Esophagus muscularis mucosa (tissue), 4 donors: ENCODE measurements at regions not wholly inside any gene's neighbourhood (a gene's known extent, or its start where the extent isn't known, plus 50 kb on each side); places are given as distances from the start of the nearest gene placed in this dataset.

ENCODE experiments used
- DNase-seq: peaks from one replicate; pipeline ENCODE4 v3.0.0-alpha.2; 2017; ENCODE audit errors: extremely low spot score
- H3K27ac ChIP-seq, 4 donors: fragments of 200-600 bp; sonication (generic); replicated peaks in 1 of 4; 1 replicate in 3 of 4; 2 replicates in 1 of 4; pipeline ENCODE4 v1.5.1; 2016 to 2019; ENCODE audit warnings: mild to moderate bottlenecking in 1 of 4
- H3K27me3 ChIP-seq, 4 donors: fragments of 200-600 bp; sonication (generic); one replicate each; pipeline versions ENCODE4 v1.5.1 to v1.6.0; 2016 to 2019
- H3K36me3 ChIP-seq, 4 donors: fragments of 200-600 bp; sonication (generic); one replicate each; pipeline ENCODE4 v1.5.1; 2016 to 2019
- H3K4me1 ChIP-seq, 4 donors: fragments of 200-600 bp; sonication (generic); one replicate each; pipeline ENCODE4 v1.5.1; 2016 to 2019
- H3K4me3 ChIP-seq, 4 donors: fragments of 200-600 bp; sonication (generic); 1 replicate in 2 of 4; 2 replicates in 2 of 4; pipeline ENCODE4 v1.5.1; 2016 to 2019; ENCODE audit warnings: mild to moderate bottlenecking in 4 of 4, moderate library complexity in 1 of 4
- H3K9me3 ChIP-seq, 4 donors: fragments of 200-600 bp; sonication (generic); 1 replicate in 3 of 4; 2 replicates in 1 of 4; pipeline ENCODE4 v1.5.1; 2016 to 2019
- CTCF ChIP-seq, 3 experiments: fragments of 200-600 bp in 2 of 3; fragments of 450-650 bp in 1 of 3; sonication (generic) in 2 of 3; IDR thresholded peaks; one replicate each; pipeline ENCODE4 v1.5.1; 2017 to 2019; ENCODE audit warnings: antibody characterized with exemption in 3 of 3, mild to moderate bottlenecking in 2 of 3, moderate library complexity in 1 of 3
- EP300 ChIP-seq: sonication (generic); formaldehyde crosslinking; IDR thresholded peaks from one replicate; pipeline ENCODE4 v1.6.1; 2017; ENCODE audit warnings: antibody characterized with exemption
- POLR2A ChIP-seq: fragments of 450-650 bp; IDR thresholded peaks from one replicate; pipeline ENCODE4 v1.6.1; 2017; ENCODE audit warnings: antibody characterized with exemption, moderate library complexity, mild to moderate bottlenecking, low read depth
- POLR2AphosphoS5 ChIP-seq, 2 donors: sonication (generic); formaldehyde crosslinking; IDR thresholded peaks; one replicate each; pipeline ENCODE4 v1.6.1; 2017; ENCODE audit warnings: antibody characterized with exemption in 2 of 2
- WGBS: methylation state at CpG from one replicate; pipeline ENCODE4 v1.1.5; 2018; 5-methylcytosine and 5-hydroxymethylcytosine counted together
- intact Hi-C: fragments of 100-400 bp; cut with DNase I; formaldehyde crosslinking; loops from one replicate; pipeline ENCODE4 v1.15.1; 2023

- peaks cover 0 to 9% (median 0%) of the 10 kb centered on the region in 4 donors for H3K9me3 ChIP-seq
- TF ChIP-seq POLR2AphosphoS5 (IDR thresholded peaks at IDR 0.05) (no peak), POLR2A (no peak), CTCF (IDR thresholded peaks at IDR 0.05) (no peak), EP300 (no peak)
- no peak overlapping the region for H3K27ac ChIP-seq
- H3K36me3 ChIP-seq = no peaks in the 10 kb centered on the region
- H3K27me3 ChIP-seq = no peaks in the 10 kb centered on the region
- DNase-seq = no peak
- intact Hi-C loops = no loop called here
- no peak overlapping the region for H3K4me3 ChIP-seq
- WGBS = 62% methylated on average over 2 of the region's 2 CpGs
- H3K4me1 ChIP-seq = peaks cover 0 to 7% (median 5%) of the 10 kb centered on the region in 4 donors
Observed at GRCh38 chr3:20914310-20914709, 728.3 kb upstream of the SGO1 start.

- intact Hi-C loops = no loop called here
- 88% methylated on average over 2 of the region's 2 CpGs for WGBS
Observed at GRCh38 chr3:20912406-20912805, 726.4 kb upstream of the SGO1 start.

GRCh38 chr3:20909511-20909910 lies 723.5 kb upstream of the SGO1 start:
- Histone ChIP-seq H3K27me3 (no peaks in the 10 kb centered on the region), H3K27ac (peak overlapping the region in 1 of 4 donors; percentile 5), H3K4me3 (no peak overlapping the region), H3K4me1 (peaks cover 0 to 23% (median 13%) of the 10 kb centered on the region in 4 donors), H3K36me3 (no peaks in the 10 kb centered on the region), H3K9me3 (no peaks in the 10 kb centered on the region)
- WGBS = 84% methylated on average over 3 of the region's 3 CpGs
- TF ChIP-seq POLR2A = no peak
- no peak for TF ChIP-seq CTCF (IDR thresholded peaks at IDR 0.05)
- TF ChIP-seq EP300 = no peak
- TF ChIP-seq POLR2AphosphoS5 (IDR thresholded peaks at IDR 0.05) = no peak
- no peak for DNase-seq
- intact Hi-C loops = no loop called here

More at GRCh38 chr3:20912406-20912805, 726.4 kb upstream of the SGO1 start:
- TF ChIP-seq CTCF (IDR thresholded peaks at IDR 0.05) = no peak
- TF ChIP-seq POLR2A = no peak
- TF ChIP-seq POLR2AphosphoS5 (IDR thresholded peaks at IDR 0.05) = no peak
- TF ChIP-seq EP300 = no peak
- Histone ChIP-seq H3K27me3 (no peaks in the 10 kb centered on the region), H3K36me3 (no peaks in the 10 kb centered on the region), H3K9me3 (no peaks in the 10 kb centered on the region), H3K4me3 (no peak overlapping the region), H3K27ac (no peak overlapping the region), H3K4me1 (peaks cover 0 to 23% (median 13%) of the 10 kb centered on the region in 4 donors)
- no peak for DNase-seq

GRCh38 chr3:20905210-20905805 lies 719.3 kb upstream of the SGO1 start:
- H3K9me3 ChIP-seq = no peaks in the 10 kb centered on the region
- no peak overlapping the region for H3K4me3 ChIP-seq
- no peaks in the 10 kb centered on the region for H3K36me3 ChIP-seq
- TF ChIP-seq EP300 = no peak
- no peak for TF ChIP-seq POLR2AphosphoS5 (IDR thresholded peaks at IDR 0.05)
- no peak for TF ChIP-seq POLR2A
- TF ChIP-seq CTCF (IDR thresholded peaks at IDR 0.05) = no peak
- H3K27me3 ChIP-seq = no peaks in the 10 kb centered on the region
- 86% methylated on average over 8 of the region's 8 CpGs for whole genome bisulfite sequencing
- intact Hi-C loops = no loop called here
- no peak overlapping the region for H3K27ac ChIP-seq
- H3K4me1 ChIP-seq = peaks cover 0 to 23% (median 13%) of the 10 kb centered on the region in 4 donors
- no peak for DNase-seq

GRCh38 chr3:20904671-20905070 lies 718.7 kb upstream of the SGO1 start:
- DNase-seq = no peak
- no peak for TF ChIP-seq CTCF (IDR thresholded peaks at IDR 0.05)
- TF ChIP-seq EP300 = no peak
- TF ChIP-seq POLR2AphosphoS5 (IDR thresholded peaks at IDR 0.05) = no peak
- TF ChIP-seq POLR2A = no peak
- 70% methylated on average over 3 of the region's 3 CpGs for WGBS

More at GRCh38 chr3:20904671-20905070, 718.7 kb upstream of the SGO1 start:
- Histone ChIP-seq H3K27me3 (no peaks in the 10 kb centered on the region), H3K27ac (no peak overlapping the region), H3K4me1 (peaks cover 0 to 19% (median 12%) of the 10 kb centered on the region in 4 donors), H3K9me3 (no peaks in the 10 kb centered on the region), H3K36me3 (no peaks in the 10 kb centered on the region), H3K4me3 (no peak overlapping the region)
- intact Hi-C loops = no loop called here
